Adrenal gland (tissue), 9 donors: ENCODE measurements at regions not wholly inside any gene's neighbourhood (a gene's known extent, or its start where the extent isn't known, plus 50 kb on each side); places are given as distances from the start of the nearest gene placed in this dataset.
A peak's percentile ranks its signal among the peaks of the same experiment; 100 is the strongest.

Experiments
- DNase-seq, 7 donors: peaks; one replicate each; pipeline ENCODE4 v3.0.0-alpha.2; 2019 to 2020
- H3K27ac ChIP-seq, 5 donors: fragments of 200-600 bp; sonication (generic) in 4 of 5; 1 replicate in 3 of 5; 2 replicates in 2 of 5; pipeline versions ENCODE4 v1.5.1 to v1.8.0; 2016 to 2020; ENCODE audit warnings: mild to moderate bottlenecking in 1 of 5
- H3K27me3 ChIP-seq: fragments of 200-600 bp; 2 replicates; pipeline ENCODE4 v1.8.0; 2021
- H3K36me3 ChIP-seq, 2 donors: fragments of 200-600 bp; replicated peaks in 1 of 2; 1 replicate in 1 of 2; 2 replicates in 1 of 2; pipeline versions ENCODE4 v1.5.1 to v1.8.0; 2018 to 2022
- H3K4me1 ChIP-seq, 2 donors: fragments of 200-600 bp; replicated peaks in 1 of 2; 1 replicate in 1 of 2; 2 replicates in 1 of 2; pipeline versions ENCODE4 v1.5.1 to v1.8.0; 2018 to 2021
- H3K4me3 ChIP-seq, 4 donors: fragments of 200-600 bp; sonication (generic) in 3 of 4; one replicate each; pipeline ENCODE4 v1.5.1; 2016 to 2018
- H3K9me3 ChIP-seq, 3 donors: fragments of 200-600 bp; sonication (generic) in 1 of 3; replicated peaks in 1 of 3; 1 replicate in 2 of 3; 2 replicates in 1 of 3; pipeline versions ENCODE4 v1.5.1 to v1.8.0; 2016 to 2021
- POLR2A ChIP-seq, 2 donors: fragments of 450-650 bp; IDR thresholded peaks; one replicate each; pipeline ENCODE4 v1.6.1; 2017; ENCODE audit warnings: antibody characterized with exemption in 2 of 2, mild to moderate bottlenecking in 2 of 2, moderate library complexity in 1 of 2
- WGBS, 4 donors: extraction: QIAGEN DNeasy Blood & Tissue Kit in 2 of 4; methylation state at CpG; one replicate each; pipeline versions ENCODE4 v1.1.5 to v1.1.7; 2013 to 2017; 5-methylcytosine and 5-hydroxymethylcytosine counted together
- intact Hi-C, 2 donors: fragments of 100-400 bp; cut with DNase I; formaldehyde crosslinking; loops; one replicate each; pipeline versions ENCODE4 v1.14.1 to v1.15.0; 2022 to 2023
- TF ChIP-seq, protein P1 (sequence below), 6 experiments: fragments of 450-650 bp in 4 of 6; fragments of 200-600 bp in 2 of 6; sonication (generic) in 1 of 6; IDR thresholded peaks; 1 replicate in 5 of 6; 2 replicates in 1 of 6; pipeline versions ENCODE4 v1.5.1 to v1.8.0; 2016 to 2021; ENCODE audit warnings: antibody characterized with exemption in 6 of 6, mild to moderate bottlenecking in 2 of 6, moderate library complexity in 1 of 6
- donor health status: healthy with polysubstance abuse.
- donor health status: Bipolar disorder and iron deficiency.
- donor health status: DM: yes; HTN: yes; CAD: no.
- donor health status: DM: no; HTN: no; CAD: no.
- donor health status: DM: no; HTN: no; CAD: no.

DNA sequence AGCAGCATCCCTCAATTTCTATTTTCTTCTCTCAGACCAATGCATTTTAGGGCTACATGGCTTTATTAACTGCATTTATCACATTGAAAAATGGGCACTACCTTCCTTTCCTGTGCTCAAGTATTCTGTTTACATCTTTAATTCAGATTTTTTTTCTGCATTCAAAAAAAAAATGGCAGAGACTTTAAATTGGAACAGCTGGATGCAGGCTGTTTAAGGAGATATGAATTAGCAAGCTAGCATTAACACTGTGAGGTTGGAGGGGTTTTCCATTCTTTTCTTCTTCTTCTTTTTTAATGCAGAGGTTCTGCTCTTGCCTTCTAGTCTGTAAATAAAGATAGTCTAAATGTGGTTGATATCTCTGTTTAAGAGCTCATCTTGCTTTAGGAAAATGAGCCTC, 242.9 kb upstream of the RBFOX1 start:
- H3K36me3 ChIP-seq, result no peaks in the 10 kb centered on the region
- H3K27ac ChIP-seq, result no peak overlapping the region
- no peak overlapping the region for H3K4me3 ChIP-seq
- intact Hi-C loops, result no loop called here
- no peaks in the 10 kb centered on the region for H3K9me3 ChIP-seq
- TF ChIP-seq POLR2A (IDR thresholded peaks at IDR 0.05), result no peak
- TF ChIP-seq, protein P1, sequence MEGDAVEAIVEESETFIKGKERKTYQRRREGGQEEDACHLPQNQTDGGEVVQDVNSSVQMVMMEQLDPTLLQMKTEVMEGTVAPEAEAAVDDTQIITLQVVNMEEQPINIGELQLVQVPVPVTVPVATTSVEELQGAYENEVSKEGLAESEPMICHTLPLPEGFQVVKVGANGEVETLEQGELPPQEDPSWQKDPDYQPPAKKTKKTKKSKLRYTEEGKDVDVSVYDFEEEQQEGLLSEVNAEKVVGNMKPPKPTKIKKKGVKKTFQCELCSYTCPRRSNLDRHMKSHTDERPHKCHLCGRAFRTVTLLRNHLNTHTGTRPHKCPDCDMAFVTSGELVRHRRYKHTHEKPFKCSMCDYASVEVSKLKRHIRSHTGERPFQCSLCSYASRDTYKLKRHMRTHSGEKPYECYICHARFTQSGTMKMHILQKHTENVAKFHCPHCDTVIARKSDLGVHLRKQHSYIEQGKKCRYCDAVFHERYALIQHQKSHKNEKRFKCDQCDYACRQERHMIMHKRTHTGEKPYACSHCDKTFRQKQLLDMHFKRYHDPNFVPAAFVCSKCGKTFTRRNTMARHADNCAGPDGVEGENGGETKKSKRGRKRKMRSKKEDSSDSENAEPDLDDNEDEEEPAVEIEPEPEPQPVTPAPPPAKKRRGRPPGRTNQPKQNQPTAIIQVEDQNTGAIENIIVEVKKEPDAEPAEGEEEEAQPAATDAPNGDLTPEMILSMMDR (IDR thresholded peaks at IDR 0.05), result no peak
- H3K27me3 ChIP-seq, result peaks cover 5% of the 10 kb centered on the region
- no peaks in the 10 kb centered on the region for H3K4me1 ChIP-seq
- DNase-seq, result no peak

DNA sequence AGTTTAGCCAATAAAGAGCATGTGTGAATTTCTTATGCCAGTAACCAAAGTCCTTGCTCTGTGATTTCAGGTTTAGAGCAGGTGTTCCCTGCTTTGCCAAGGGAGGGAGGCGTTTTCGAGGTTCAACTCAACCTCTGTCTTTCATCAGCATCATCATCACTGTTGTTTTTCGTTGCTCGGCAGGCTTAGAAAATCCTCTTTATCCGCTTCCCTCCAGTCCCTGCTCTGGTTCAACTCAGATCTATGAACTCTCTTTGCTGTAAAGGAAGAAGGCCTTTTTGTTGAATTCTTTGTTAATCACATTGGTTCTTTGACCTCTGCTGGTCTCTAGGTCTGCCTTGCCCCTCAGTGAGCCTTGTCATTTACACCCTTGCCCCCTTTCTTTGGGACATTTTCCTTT, 243.9 kb upstream of the RBFOX1 start:
- intact Hi-C loops, result no loop called here
- no peak for TF ChIP-seq POLR2A (IDR thresholded peaks at IDR 0.05)
- TF ChIP-seq, protein P1 (IDR thresholded peaks at IDR 0.05), result no peak
- H3K27me3 ChIP-seq, result peaks cover 5% of the 10 kb centered on the region
- DNase-seq, result no peak
- no peaks in the 10 kb centered on the region for H3K36me3 ChIP-seq
- no peaks in the 10 kb centered on the region for H3K9me3 ChIP-seq
- H3K4me1 ChIP-seq, result no peaks in the 10 kb centered on the region
- 61 to 82% (median 68%) methylated on average over 5 of the region's 5 CpGs for WGBS, 4 donors
- H3K4me3 ChIP-seq, result no peak overlapping the region
- H3K27ac ChIP-seq, result no peak overlapping the region

DNA sequence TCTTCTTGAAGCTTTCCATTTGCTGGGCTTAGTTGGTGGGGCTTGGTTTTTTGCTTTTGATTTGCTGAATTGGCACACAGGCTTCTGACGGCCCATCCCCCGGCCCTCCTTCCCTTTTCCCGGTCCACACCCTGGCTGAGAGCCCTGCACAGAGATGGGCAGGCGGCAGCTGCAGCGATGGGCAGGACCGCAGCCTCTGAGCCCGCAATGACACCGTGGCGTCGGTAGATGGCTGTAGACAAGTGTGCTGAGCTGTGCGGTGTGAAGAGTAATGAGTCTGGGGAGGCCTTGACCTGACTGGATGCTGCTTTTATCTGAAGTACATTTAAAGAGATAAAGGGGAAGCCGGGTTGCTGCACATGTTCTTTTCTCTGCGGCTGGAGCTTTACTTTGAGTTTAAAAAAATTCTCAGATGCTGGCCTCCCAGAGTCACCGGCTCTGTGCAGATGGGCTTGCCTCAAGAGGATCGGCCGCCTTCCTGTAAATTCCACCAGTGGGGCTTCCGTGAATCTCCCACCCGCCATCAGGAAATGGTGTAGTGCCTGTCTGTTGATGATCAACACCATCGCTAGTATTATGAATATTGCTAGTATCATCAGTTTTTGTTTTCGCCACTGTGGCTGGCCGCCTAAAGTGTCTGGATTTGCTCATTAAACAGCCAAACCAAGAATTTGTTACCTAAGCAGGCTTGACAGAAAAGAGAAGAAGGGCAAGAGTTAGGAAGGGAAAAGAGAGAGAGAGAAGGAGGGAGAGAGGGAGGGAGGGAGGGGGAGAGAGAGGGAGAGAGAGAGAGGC, 245.6 kb upstream of the RBFOX1 start:
- no peaks in the 10 kb centered on the region for H3K4me1 ChIP-seq
- intact Hi-C loops, result no loop called here
- no peaks in the 10 kb centered on the region for H3K9me3 ChIP-seq
- TF ChIP-seq, protein P1 (IDR thresholded peaks at IDR 0.05), result peak; percentile 8 to 57 (median 46)
- no peak for TF ChIP-seq POLR2A (IDR thresholded peaks at IDR 0.05)
- no peak overlapping the region for H3K4me3 ChIP-seq
- 11 to 24% (median 13%) methylated on average over 11 to 21 of the region's 21 CpGs for WGBS, 4 donors
- no peak overlapping the region for H3K27ac ChIP-seq
- H3K27me3 ChIP-seq, result peaks cover 5% of the 10 kb centered on the region
- peak; percentile 53 to 81 (median 68) for DNase-seq
- no peaks in the 10 kb centered on the region for H3K36me3 ChIP-seq

DNA sequence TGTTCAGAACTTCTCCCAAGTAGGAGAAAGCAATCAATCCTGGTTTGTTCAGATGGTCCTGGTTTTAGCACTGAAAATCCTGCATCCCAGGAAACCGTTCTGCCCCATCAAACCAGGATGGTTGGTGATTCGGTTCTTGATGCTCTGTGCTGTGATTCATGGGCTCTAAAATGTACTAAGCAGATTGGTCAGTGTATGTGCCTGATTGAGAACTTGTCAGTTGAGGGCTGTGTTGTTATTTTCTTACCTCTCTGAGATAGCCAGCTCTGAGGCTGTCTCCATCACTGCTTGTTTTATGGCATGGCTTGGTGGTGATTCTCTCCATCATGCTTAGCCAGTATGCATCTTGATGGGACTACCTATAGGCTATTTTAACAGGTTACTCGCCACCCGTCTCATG, 246.9 kb upstream of the RBFOX1 start:
- peaks cover 5% of the 10 kb centered on the region for H3K27me3 ChIP-seq
- no peak for DNase-seq
- WGBS, 4 donors, result 72 to 82% (median 75%) methylated on average over 4 of the region's 4 CpGs
- intact Hi-C loops, result no loop called here
- no peaks in the 10 kb centered on the region for H3K9me3 ChIP-seq
- TF ChIP-seq, protein P1 (IDR thresholded peaks at IDR 0.05), result no peak
- TF ChIP-seq POLR2A (IDR thresholded peaks at IDR 0.05), result no peak
- no peaks in the 10 kb centered on the region for H3K4me1 ChIP-seq
- no peaks in the 10 kb centered on the region for H3K36me3 ChIP-seq
- H3K4me3 ChIP-seq, result no peak overlapping the region
- H3K27ac ChIP-seq, result no peak overlapping the region
